H9 (cell line): ENCODE measurements at regions not wholly inside any gene's neighbourhood (a gene's known extent, or its start where the extent isn't known, plus 50 kb on each side); places are given as distances from the start of the nearest gene placed in this dataset.

Experiments used
- DNase-seq: peaks from one replicate; pipeline ENCODE4 v3.0.0-alpha.2; 2017
- H2AFZ ChIP-seq: one replicate; pipeline ENCODE4 v1.6.1; 2013; ENCODE audit warnings: mild to moderate bottlenecking, low read length, control low read depth, moderate library complexity
- H2AK5ac ChIP-seq: 2 replicates; pipeline ENCODE4 v1.6.1; 2013; ENCODE audit warnings: low read length, control low read depth, mixed read lengths; ENCODE audit not compliant: insufficient read length
- H2BK120ac ChIP-seq: one replicate; pipeline ENCODE4 v1.6.1; 2013; ENCODE audit warnings: low read depth, mild to moderate bottlenecking, low read length, control low read depth, inconsistent platforms; ENCODE audit not compliant: poor library complexity, severe bottlenecking
- H2BK12ac ChIP-seq: 2 replicates; pipeline ENCODE4 v1.6.1; 2013; ENCODE audit warnings: low read length, control low read depth, mixed read lengths, low read depth; ENCODE audit not compliant: insufficient read length
- H2BK15ac ChIP-seq: 2 replicates; pipeline ENCODE4 v1.6.1; 2013; ENCODE audit warnings: low read depth, low read length, control low read depth
- H2BK20ac ChIP-seq: one replicate; pipeline ENCODE4 v1.6.1; 2013; ENCODE audit warnings: low read depth, mild to moderate bottlenecking, low read length, control low read depth, inconsistent platforms; ENCODE audit not compliant: poor library complexity, severe bottlenecking
- H2BK5ac ChIP-seq: 2 replicates; pipeline ENCODE4 v1.6.1; 2013; ENCODE audit warnings: low read length, control low read depth, mixed read lengths; ENCODE audit not compliant: insufficient read length
- H3K14ac ChIP-seq: 2 replicates; pipeline ENCODE4 v1.6.1; 2013; ENCODE audit warnings: low read length, control low read depth; ENCODE audit not compliant: insufficient read depth
- H3K18ac ChIP-seq: 2 replicates; pipeline ENCODE4 v1.6.1; 2013; ENCODE audit warnings: low read depth, mild to moderate bottlenecking, mixed read lengths, low read length, control low read depth; ENCODE audit not compliant: insufficient read length
- H3K23ac ChIP-seq: 2 replicates; pipeline ENCODE4 v1.6.1; 2013; ENCODE audit warnings: low read length, control low read depth, mixed read lengths, low read depth; ENCODE audit not compliant: insufficient read length
- H3K23me2 ChIP-seq: 2 replicates; pipeline ENCODE4 v1.6.1; 2013; ENCODE audit warnings: low read depth, mild to moderate bottlenecking, mixed read lengths, low read length, control low read depth; ENCODE audit not compliant: insufficient read length, poor library complexity, severe bottlenecking
- H3K27ac ChIP-seq: 2 replicates; pipeline ENCODE4 v1.5.1; 2013; ENCODE audit warnings: low read length, control low read depth, mixed read lengths, low read depth; ENCODE audit not compliant: insufficient read length
- H3K27me3 ChIP-seq: 2 replicates; pipeline ENCODE4 v1.6.1; 2013; ENCODE audit warnings: low read length, control low read depth, inconsistent platforms; ENCODE audit not compliant: insufficient read depth
- H3K4ac ChIP-seq: 2 replicates; pipeline ENCODE4 v1.6.1; 2013; ENCODE audit warnings: low read depth, mild to moderate bottlenecking, control low read depth, inconsistent platforms, low read length, moderate library complexity
- H3K4me1 ChIP-seq: 2 replicates; pipeline ENCODE4 v1.6.1; 2013; ENCODE audit warnings: low read length, control low read depth, inconsistent platforms; ENCODE audit not compliant: insufficient read depth
- H3K4me2 ChIP-seq: 2 replicates; pipeline ENCODE4 v1.6.1; 2013; ENCODE audit warnings: low read length, control low read depth, mixed read lengths; ENCODE audit not compliant: insufficient read length, insufficient read depth
- H3K56ac ChIP-seq: 2 replicates; pipeline ENCODE4 v1.6.1; 2013; ENCODE audit warnings: low read depth, mild to moderate bottlenecking, mixed read lengths, low read length, control low read depth; ENCODE audit not compliant: insufficient read length
- H3K79me1 ChIP-seq: 2 replicates; pipeline ENCODE4 v1.6.1; 2013; ENCODE audit warnings: low read depth, mild to moderate bottlenecking, moderate library complexity, low read length, control low read depth, inconsistent platforms; ENCODE audit not compliant: insufficient read depth, poor library complexity, severe bottlenecking
- H3K79me2 ChIP-seq: 2 replicates; pipeline ENCODE4 v1.6.1; 2013; ENCODE audit warnings: low read length, control low read depth, inconsistent platforms; ENCODE audit not compliant: insufficient read depth
- H3K9ac ChIP-seq: 2 replicates; pipeline ENCODE4 v1.6.1; 2013; ENCODE audit warnings: low read length, control low read depth, mixed read lengths; ENCODE audit not compliant: insufficient read length; ENCODE audit errors: extremely low read depth
- H3K9me3 ChIP-seq: one replicate; pipeline ENCODE4 v1.6.1; 2013; ENCODE audit warnings: low read depth, low read length, inconsistent platforms; ENCODE audit not compliant: control insufficient read depth
- H3T11ph ChIP-seq: one replicate; pipeline ENCODE4 v1.6.1; 2013; ENCODE audit warnings: mild to moderate bottlenecking, low read length, control low read depth, inconsistent platforms
- H4K20me1 ChIP-seq: one replicate; pipeline ENCODE4 v1.6.1; 2013; ENCODE audit not compliant: control insufficient read depth, insufficient read length, insufficient read depth
- H4K5ac ChIP-seq: 2 replicates; pipeline ENCODE4 v1.6.1; 2013; ENCODE audit warnings: low read depth, mild to moderate bottlenecking, mixed read lengths, low read length, control low read depth; ENCODE audit not compliant: insufficient read length
- H4K8ac ChIP-seq: replicated peaks from 2 replicates; pipeline ENCODE4 v1.6.1; 2013; ENCODE audit warnings: low read length, control low read depth, mixed read lengths, low read depth; ENCODE audit not compliant: insufficient read length
- H4K91ac ChIP-seq: 2 replicates; pipeline ENCODE4 v1.6.1; 2013; ENCODE audit warnings: low read depth, mild to moderate bottlenecking, moderate library complexity, mixed read lengths, low read length, control low read depth; ENCODE audit not compliant: insufficient read length
- H3K27ac Mint-ChIP-seq, 3 experiments: 2 replicates in 2 of 3; 3 replicates in 1 of 3; pipeline ENCODE4 v1.8.0; 2020 to 2021; ENCODE audit warnings: mixed read lengths in 3 of 3, mild to moderate bottlenecking in 1 of 3, moderate library complexity in 1 of 3
- H3K27me3 Mint-ChIP-seq: 2 replicates; pipeline ENCODE4 v1.8.0; 2021; ENCODE audit warnings: low read depth, mild to moderate bottlenecking, moderate library complexity, mixed read lengths
- H3K36me3 Mint-ChIP-seq, 3 experiments: 2 replicates in 2 of 3; 3 replicates in 1 of 3; pipeline ENCODE4 v1.8.0; 2020 to 2021; ENCODE audit warnings: low read depth in 3 of 3, mixed read lengths in 3 of 3; ENCODE audit not compliant: insufficient read depth in 1 of 3
- H3K4me1 Mint-ChIP-seq, 2 experiments: 2 replicates each; pipeline ENCODE4 v1.8.0; 2020; ENCODE audit warnings: mixed read lengths in 2 of 2
- H3K4me3 Mint-ChIP-seq, 2 experiments: 2 replicates in 1 of 2; 3 replicates in 1 of 2; pipeline ENCODE4 v1.8.0; 2020 to 2021; ENCODE audit warnings: mild to moderate bottlenecking in 2 of 2, mixed read lengths in 2 of 2, moderate library complexity in 1 of 2
- H3K9me3 Mint-ChIP-seq, 2 experiments: 2 replicates in 1 of 2; 3 replicates in 1 of 2; pipeline ENCODE4 v1.8.0; 2020; ENCODE audit warnings: mild to moderate bottlenecking in 2 of 2, mixed read lengths in 2 of 2, moderate library complexity in 1 of 2
- TF ChIP-seq, protein P1 (sequence below): fragments of 200-600 bp; sonication (generic); conservative IDR thresholded peaks from 3 replicates; pipeline ENCODE4 v1.8.0; 2021; ENCODE audit warnings: antibody characterized with exemption, mild to moderate bottlenecking

- Histone ChIP-seq H3K9ac (no peak overlapping the region), H3K23ac (no peak overlapping the region), H4K8ac (no peak overlapping the region), H2BK12ac (no peak overlapping the region), H2BK20ac (no peak overlapping the region), H3K4me1 (no peaks in the 10 kb centered on the region), H3T11ph (no peak overlapping the region), H3K9me3 (no peaks in the 10 kb centered on the region), H3K4me2 (no peak overlapping the region), H4K91ac (no peak overlapping the region), H3K14ac (no peak overlapping the region), H3K79me2 (no peaks in the 10 kb centered on the region), H2AK5ac (no peak overlapping the region), H2BK5ac (no peak overlapping the region), H4K5ac (no peak overlapping the region), H3K79me1 (no peaks in the 10 kb centered on the region), H2BK120ac (no peak overlapping the region), H2BK15ac (no peak overlapping the region), H3K23me2 (no peaks in the 10 kb centered on the region), H3K4ac (no peak overlapping the region), H4K20me1 (no peaks in the 10 kb centered on the region), H3K18ac (no peak overlapping the region), H3K27ac (no peak overlapping the region), H2AFZ (no peak overlapping the region), H3K56ac (no peak overlapping the region), H3K27me3 (no peaks in the 10 kb centered on the region)
- DNase-seq = no peak
- TF ChIP-seq, protein P1, sequence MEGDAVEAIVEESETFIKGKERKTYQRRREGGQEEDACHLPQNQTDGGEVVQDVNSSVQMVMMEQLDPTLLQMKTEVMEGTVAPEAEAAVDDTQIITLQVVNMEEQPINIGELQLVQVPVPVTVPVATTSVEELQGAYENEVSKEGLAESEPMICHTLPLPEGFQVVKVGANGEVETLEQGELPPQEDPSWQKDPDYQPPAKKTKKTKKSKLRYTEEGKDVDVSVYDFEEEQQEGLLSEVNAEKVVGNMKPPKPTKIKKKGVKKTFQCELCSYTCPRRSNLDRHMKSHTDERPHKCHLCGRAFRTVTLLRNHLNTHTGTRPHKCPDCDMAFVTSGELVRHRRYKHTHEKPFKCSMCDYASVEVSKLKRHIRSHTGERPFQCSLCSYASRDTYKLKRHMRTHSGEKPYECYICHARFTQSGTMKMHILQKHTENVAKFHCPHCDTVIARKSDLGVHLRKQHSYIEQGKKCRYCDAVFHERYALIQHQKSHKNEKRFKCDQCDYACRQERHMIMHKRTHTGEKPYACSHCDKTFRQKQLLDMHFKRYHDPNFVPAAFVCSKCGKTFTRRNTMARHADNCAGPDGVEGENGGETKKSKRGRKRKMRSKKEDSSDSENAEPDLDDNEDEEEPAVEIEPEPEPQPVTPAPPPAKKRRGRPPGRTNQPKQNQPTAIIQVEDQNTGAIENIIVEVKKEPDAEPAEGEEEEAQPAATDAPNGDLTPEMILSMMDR = no peak
- Mint-ChIP-seq H3K27me3 (peaks cover 2% of the 10 kb centered on the region; the same call in 1 of the 2 replicates), H3K27ac (no peak overlapping the region), H3K36me3 (no peaks in the 10 kb centered on the region), H3K9me3 (no peaks in the 10 kb centered on the region), H3K4me3 (no peak overlapping the region), H3K4me1 (no peaks in the 10 kb centered on the region)
These were observed 463.8 kb upstream of the CNTN3 start for GRCh38 chr3:75078290-75078689.
